Osteoblast (primary cell): ENCODE measurements at regions not wholly inside any gene's neighbourhood (a gene's known extent, or its start where the extent isn't known, plus 50 kb on each side); places are given as distances from the start of the nearest gene placed in this dataset.

Experiments
- DNase-seq: peaks from one replicate; pipeline ENCODE4 v3.0.0; 2011; ENCODE audit warnings: low spot score, mixed read lengths; ENCODE audit not compliant: insufficient read length; ENCODE audit errors: missing footprints
- H2AFZ ChIP-seq: 2 replicates; pipeline ENCODE4 v1.6.0; 2011; ENCODE audit warnings: mild to moderate bottlenecking, low read length
- H3K27ac ChIP-seq: 2 replicates; pipeline ENCODE4 v1.5.1; 2011; ENCODE audit warnings: mild to moderate bottlenecking, low read depth, low read length, moderate library complexity
- H3K27me3 ChIP-seq: 2 replicates; pipeline ENCODE4 v1.6.0; 2012; ENCODE audit warnings: mild to moderate bottlenecking, control low read depth, inconsistent platforms, low read length, moderate library complexity; ENCODE audit not compliant: insufficient read depth
- H3K36me3 ChIP-seq: 2 replicates; pipeline ENCODE4 v1.5.1; 2011; ENCODE audit warnings: mild to moderate bottlenecking, low read length, control low read depth, moderate library complexity; ENCODE audit not compliant: insufficient read depth
- H3K4me1 ChIP-seq: 2 replicates; pipeline ENCODE4 v1.5.1; 2011; ENCODE audit warnings: mild to moderate bottlenecking, low read length, control low read depth, moderate library complexity; ENCODE audit not compliant: insufficient read depth
- H3K4me2 ChIP-seq: 2 replicates; pipeline ENCODE4 v1.6.0; 2011; ENCODE audit warnings: mild to moderate bottlenecking, low read length; ENCODE audit not compliant: insufficient read depth
- H3K4me3 ChIP-seq: fragments of 200-600 bp; sonication (generic); 3 replicates; pipeline ENCODE4 v1.5.1; 2012; ENCODE audit warnings: mild to moderate bottlenecking, low read length, inconsistent platforms; ENCODE audit not compliant: insufficient read depth
- H3K79me2 ChIP-seq: 2 replicates; pipeline ENCODE4 v1.6.0; 2012; ENCODE audit warnings: mild to moderate bottlenecking, low read length, control low read depth, inconsistent platforms; ENCODE audit not compliant: insufficient read depth
- H3K9me3 ChIP-seq: 2 replicates; pipeline ENCODE4 v1.5.1; 2011; ENCODE audit warnings: low read depth, low read length, control low read depth
- H4K20me1 ChIP-seq: 2 replicates; pipeline ENCODE4 v1.6.0; 2012; ENCODE audit warnings: mild to moderate bottlenecking, low read length, control low read depth; ENCODE audit not compliant: insufficient read depth
- TF ChIP-seq, protein P1 (sequence below): IDR thresholded peaks from 2 replicates; pipeline ENCODE4 v1.5.1; 2011; ENCODE audit warnings: mild to moderate bottlenecking, low read depth, low read length, moderate library complexity; ENCODE audit errors: extremely low read depth

- Histone ChIP-seq H3K4me3 (no peak overlapping the region), H3K9me3 (no peaks in the 10 kb centered on the region), H2AFZ (no peak overlapping the region), H3K27ac (no peak overlapping the region), H3K36me3 (no peaks in the 10 kb centered on the region), H3K79me2 (no peaks in the 10 kb centered on the region), H3K27me3 (no peaks in the 10 kb centered on the region), H4K20me1 (no peaks in the 10 kb centered on the region), H3K4me1 (no peaks in the 10 kb centered on the region), H3K4me2 (no peak overlapping the region)
- no peak for DNase-seq
- TF ChIP-seq, protein P1, sequence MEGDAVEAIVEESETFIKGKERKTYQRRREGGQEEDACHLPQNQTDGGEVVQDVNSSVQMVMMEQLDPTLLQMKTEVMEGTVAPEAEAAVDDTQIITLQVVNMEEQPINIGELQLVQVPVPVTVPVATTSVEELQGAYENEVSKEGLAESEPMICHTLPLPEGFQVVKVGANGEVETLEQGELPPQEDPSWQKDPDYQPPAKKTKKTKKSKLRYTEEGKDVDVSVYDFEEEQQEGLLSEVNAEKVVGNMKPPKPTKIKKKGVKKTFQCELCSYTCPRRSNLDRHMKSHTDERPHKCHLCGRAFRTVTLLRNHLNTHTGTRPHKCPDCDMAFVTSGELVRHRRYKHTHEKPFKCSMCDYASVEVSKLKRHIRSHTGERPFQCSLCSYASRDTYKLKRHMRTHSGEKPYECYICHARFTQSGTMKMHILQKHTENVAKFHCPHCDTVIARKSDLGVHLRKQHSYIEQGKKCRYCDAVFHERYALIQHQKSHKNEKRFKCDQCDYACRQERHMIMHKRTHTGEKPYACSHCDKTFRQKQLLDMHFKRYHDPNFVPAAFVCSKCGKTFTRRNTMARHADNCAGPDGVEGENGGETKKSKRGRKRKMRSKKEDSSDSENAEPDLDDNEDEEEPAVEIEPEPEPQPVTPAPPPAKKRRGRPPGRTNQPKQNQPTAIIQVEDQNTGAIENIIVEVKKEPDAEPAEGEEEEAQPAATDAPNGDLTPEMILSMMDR: no peak
Measured at GRCh38 chr2:56478027-56478426, 294.2 kb downstream of the CCDC85A start.

DNA sequence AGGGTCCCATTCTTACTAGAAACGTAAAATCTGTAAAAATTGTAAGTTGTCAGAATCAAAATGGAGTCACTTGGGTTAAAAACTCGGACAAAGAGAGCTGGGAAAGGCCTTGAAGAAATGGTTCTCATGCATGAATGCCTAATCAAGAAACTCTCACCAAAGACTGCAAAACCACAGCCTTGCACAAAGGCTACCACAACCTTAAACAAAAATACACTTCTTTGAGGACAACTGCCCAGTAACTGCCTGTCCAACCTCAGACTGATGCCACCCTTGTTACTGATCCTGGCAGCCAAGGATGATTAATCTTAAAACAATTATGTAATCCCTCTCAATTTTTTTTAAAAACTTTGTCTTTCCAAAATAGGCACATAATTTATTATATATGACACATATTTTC, 299.3 kb downstream of the CCDC85A start:
- no peaks in the 10 kb centered on the region for H3K79me2 ChIP-seq
- TF ChIP-seq, protein P1: no peak
- no peaks in the 10 kb centered on the region for H3K27me3 ChIP-seq
- H3K4me1 ChIP-seq: no peaks in the 10 kb centered on the region
- no peak overlapping the region for H3K27ac ChIP-seq
- H3K4me2 ChIP-seq: no peak overlapping the region
- no peak overlapping the region for H2AFZ ChIP-seq
- no peak overlapping the region for H3K4me3 ChIP-seq
- H4K20me1 ChIP-seq: no peaks in the 10 kb centered on the region
- H3K9me3 ChIP-seq: no peaks in the 10 kb centered on the region
- H3K36me3 ChIP-seq: no peaks in the 10 kb centered on the region
- no peak for DNase-seq

- Histone ChIP-seq H3K79me2 (no peaks in the 10 kb centered on the region), H2AFZ (no peak overlapping the region), H3K36me3 (no peaks in the 10 kb centered on the region), H3K4me2 (no peak overlapping the region), H3K9me3 (no peaks in the 10 kb centered on the region), H4K20me1 (no peaks in the 10 kb centered on the region), H3K27me3 (no peaks in the 10 kb centered on the region), H3K4me1 (no peaks in the 10 kb centered on the region), H3K27ac (no peak overlapping the region), H3K4me3 (no peak overlapping the region)
- no peak for DNase-seq
- TF ChIP-seq, protein P1: no peak
Measured at GRCh38 chr2:56484906-56485305, 301.1 kb downstream of the CCDC85A start.

- no peak overlapping the region for H3K4me2 ChIP-seq
- TF ChIP-seq, protein P1: no peak
- H3K9me3 ChIP-seq: no peaks in the 10 kb centered on the region
- no peaks in the 10 kb centered on the region for H3K27me3 ChIP-seq
- no peak overlapping the region for H3K4me3 ChIP-seq
- no peak for DNase-seq
- no peaks in the 10 kb centered on the region for H3K4me1 ChIP-seq
- no peak overlapping the region for H3K27ac ChIP-seq
- H4K20me1 ChIP-seq: no peaks in the 10 kb centered on the region
- H3K36me3 ChIP-seq: no peaks in the 10 kb centered on the region
- H2AFZ ChIP-seq: no peak overlapping the region
- H3K79me2 ChIP-seq: no peaks in the 10 kb centered on the region
Measured at GRCh38 chr2:56500317-56500716, 316.5 kb downstream of the CCDC85A start.
